ENCODE measurements at regions not wholly inside any gene's neighbourhood (a gene's known extent, or its start where the extent isn't known, plus 50 kb on each side); places are given as distances from the start of the nearest gene placed in this dataset.

DNA sequence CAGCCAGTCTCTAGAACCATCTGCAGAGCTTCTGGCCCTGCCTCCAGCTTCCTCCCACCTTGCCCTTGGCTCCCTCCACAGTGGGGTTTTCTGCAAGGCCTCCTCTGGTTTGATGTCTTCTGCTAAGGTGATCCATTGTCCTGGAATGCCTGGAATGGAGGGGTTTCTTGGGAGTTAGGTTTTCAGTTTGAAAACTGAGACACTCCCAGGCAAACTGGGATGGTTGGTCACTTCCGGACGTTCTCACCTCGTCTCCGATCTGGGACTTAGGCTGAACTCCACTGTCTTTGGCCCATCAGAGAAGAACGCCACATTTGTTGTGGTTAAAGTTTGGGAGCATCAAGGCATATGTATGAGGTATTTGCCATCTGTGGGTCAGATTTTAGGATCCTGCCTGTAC, 77.4 kb upstream of the KLHL25 start:
- Histone ChIP-seq H2AFZ (ENCODE audit: low read depth, low read length) (no peak overlapping the region), H3K27ac (ENCODE audit: insufficient read depth, low read depth, low read length) (no peak overlapping the region), H3K9ac (replicated peaks; ENCODE audit: extremely low read depth, insufficient read depth, low read length) (no peak overlapping the region), H3K27me3 (ENCODE audit: control insufficient read depth in 2 of 2, insufficient read depth in 2 of 2, low read length in 2 of 2) (peaks cover 0 to 3% of the 10 kb centered on the region in 2 experiments), H3K4me2 (ENCODE audit: insufficient read depth, low read length) (no peak overlapping the region), H3K79me2 (ENCODE audit: control insufficient read depth, insufficient read depth, low read length) (no peaks in the 10 kb centered on the region), H3K4me3 (replicated peaks in 1 of 3; ENCODE audit: insufficient read depth in 1 of 3, low read depth in 1 of 3, low read length in 3 of 3) (no peak overlapping the region), H3K4me1 (ENCODE audit: control insufficient read depth, extremely low read depth, insufficient read depth, low read length) (no peaks in the 10 kb centered on the region), H4K20me1 (replicated peaks; ENCODE audit: control insufficient read depth, extremely low read depth, insufficient read depth, low read length) (no peaks in the 10 kb centered on the region), H3K36me3 (ENCODE audit: control insufficient read depth in 2 of 2, extremely low read depth in 1 of 2, insufficient read depth in 2 of 2, low read length in 2 of 2) (no peaks in the 10 kb centered on the region), H3K9me1 (replicated peaks; ENCODE audit: control insufficient read depth, extremely low read depth, insufficient read depth, low read length) (no peaks in the 10 kb centered on the region), H3K9me3 (replicated peaks; ENCODE audit: control insufficient read depth, insufficient read depth, low read length) (no peaks in the 10 kb centered on the region)
- DNase-seq (ENCODE audit: low read depth, low spot score) (no peak), FAIRE-seq (no peak)
- POLR2A ChIA-PET, result no interaction called here
- no peak for TF ChIP-seq POLR2A (IDR thresholded peaks at IDR 0.05; ENCODE audit: low read depth, low read length)
- no peak for TF ChIP-seq MAX (IDR thresholded peaks at IDR 0.05; ENCODE audit: insufficient read depth, insufficient read length)
- TF ChIP-seq POLR2AphosphoS5 (IDR thresholded peaks at IDR 0.05; ENCODE audit: insufficient read depth, low read depth, low read length), result no peak
- TF ChIP-seq FOS (IDR thresholded peaks at IDR 0.05; ENCODE audit: borderline replicate concordance, insufficient read depth, low read length), result no peak
- no peak for TF ChIP-seq EZH2 (IDR thresholded peaks at IDR 0.05; ENCODE audit: borderline replicate concordance, low read depth, low read length, severe bottlenecking)
- no peak for TF ChIP-seq CTCF (IDR thresholded peaks at IDR 0.05; ENCODE audit: extremely low read depth in 1 of 2, insufficient read depth in 1 of 2, low read depth in 1 of 2, low read length in 2 of 2)
- TF ChIP-seq MYC (IDR thresholded peaks at IDR 0.05; ENCODE audit: low read depth, low read length), result no peak
- no peak for TF ChIP-seq JUN (IDR thresholded peaks at IDR 0.05; ENCODE audit: borderline replicate concordance, insufficient read depth, insufficient read length, low read depth)
- no peak for TF ChIP-seq GATA2 (IDR thresholded peaks at IDR 0.05; ENCODE audit: insufficient read depth, insufficient read length, low read depth, low read length)
- dilution Hi-C loops (cut with MboI; ENCODE audit: extremely low pct_ligation_motif_present, low sequenced_read_pairs) (no loop called here), intact Hi-C loops (cut with micrococcal nuclease) (no loop called here)
- BruUV-seq (replicated peaks), result no TSS peak
- CTCF ChIA-PET, result no interaction called here

Data from endothelial cell of umbilical vein (primary cell).